Esophagus squamous epithelium (tissue), 5 donors: ENCODE measurements at regions not wholly inside any gene's neighbourhood (a gene's known extent, or its start where the extent isn't known, plus 50 kb on each side); places are given as distances from the start of the nearest gene placed in this dataset.
A peak's percentile ranks its signal among the peaks of the same experiment; 100 is the strongest.

Experiments
- DNase-seq: peaks from one replicate; lab custom pipeline; 2025; lab: John Stamatoyannopoulos, UW
- H3K27ac ChIP-seq, 4 donors: fragments of 200-600 bp; sonication (generic); one replicate each; pipeline ENCODE4 v1.5.1; 2016 to 2019; ENCODE audit warnings: mild to moderate bottlenecking in 1 of 4
- H3K27me3 ChIP-seq, 4 donors: fragments of 200-600 bp; sonication (generic); 1 replicate in 3 of 4; 2 replicates in 1 of 4; pipeline versions ENCODE4 v1.5.1 to v1.6.0; 2017 to 2021; ENCODE audit warnings: antibody characterized with exemption in 1 of 4
- H3K36me3 ChIP-seq, 3 donors: fragments of 200-600 bp; sonication (generic); one replicate each; pipeline ENCODE4 v1.5.1; 2016 to 2019
- H3K4me1 ChIP-seq, 3 donors: fragments of 200-600 bp; sonication (generic); one replicate each; pipeline ENCODE4 v1.5.1; 2017 to 2019
- H3K4me3 ChIP-seq, 4 donors: fragments of 200-600 bp; sonication (generic); 1 replicate in 3 of 4; 2 replicates in 1 of 4; pipeline ENCODE4 v1.5.1; 2016 to 2019; ENCODE audit warnings: mild to moderate bottlenecking in 2 of 4, moderate library complexity in 1 of 4
- H3K9me3 ChIP-seq, 3 donors: fragments of 200-600 bp; sonication (generic); one replicate each; pipeline ENCODE4 v1.5.1; 2016 to 2019
- CTCF ChIP-seq, 6 experiments: fragments of 450-650 bp in 4 of 6; fragments of 200-600 bp in 2 of 6; sonication (generic) in 2 of 6; IDR thresholded peaks; one replicate each; pipeline ENCODE4 v1.5.1; 2016 to 2019; ENCODE audit warnings: antibody characterized with exemption in 6 of 6, mild to moderate bottlenecking in 4 of 6, moderate library complexity in 4 of 6
- POLR2A ChIP-seq, 4 donors: fragments of 450-650 bp; IDR thresholded peaks; one replicate each; pipeline ENCODE4 v1.6.1; 2017; ENCODE audit warnings: antibody characterized with exemption in 4 of 4, mild to moderate bottlenecking in 4 of 4, moderate library complexity in 3 of 4
- WGBS, 2 donors: methylation state at CpG; one replicate each; pipeline ENCODE4 v1.1.5; 2018; 5-methylcytosine and 5-hydroxymethylcytosine counted together
- intact Hi-C: fragments of 100-400 bp; cut with DNase I; formaldehyde crosslinking; loops from one replicate; pipeline ENCODE4 v1.15.0; 2022
- donor health status: DM: yes; HTN: yes; CAD: no.

- no peak for DNase-seq
- no peak overlapping the region for H3K27ac ChIP-seq
- no peak overlapping the region for H3K4me3 ChIP-seq
- intact Hi-C loops: no loop called here
- no peak for TF ChIP-seq CTCF (IDR thresholded peaks at IDR 0.05)
- no peaks in the 10 kb centered on the region for H3K4me1 ChIP-seq
- H3K36me3 ChIP-seq: no peaks in the 10 kb centered on the region
- H3K9me3 ChIP-seq: no peaks in the 10 kb centered on the region
- H3K27me3 ChIP-seq: peaks cover 0 to 5% (median 0%) of the 10 kb centered on the region in 4 donors
Measured at GRCh38 chr5:74938250-74938933, 72.2 kb upstream of the FAM169A start.

- Histone ChIP-seq H3K36me3 (no peaks in the 10 kb centered on the region), H3K27me3 (peaks cover 0 to 5% (median 0%) of the 10 kb centered on the region in 4 donors), H3K4me3 (no peak overlapping the region), H3K27ac (peak overlapping the region in 2 of 4 donors; percentile 7 to 36), H3K9me3 (no peaks in the 10 kb centered on the region), H3K4me1 (no peaks in the 10 kb centered on the region)
- intact Hi-C loops: no loop called here
- TF ChIP-seq CTCF (IDR thresholded peaks at IDR 0.05): no peak
- no peak for TF ChIP-seq POLR2A (IDR thresholded peaks at IDR 0.05)
- WGBS, 2 donors: 22 to 34% methylated on average over 4 of the region's 4 CpGs
- DNase-seq: no peak
Measured at GRCh38 chr5:74935752-74936091, 69.5 kb upstream of the FAM169A start.

GRCh38 chr5:74934949-74935751 is 69.0 kb upstream of the FAM169A start:
- WGBS, 2 donors: 38 to 41% methylated on average over 9 of the region's 9 CpGs
- peak overlapping the region in 2 of 4 donors; percentile 7 to 36 for H3K27ac ChIP-seq

GRCh38 chr5:74927336-74927735 is 61.1 kb upstream of the FAM169A start:
- Histone ChIP-seq H3K36me3 (no peaks in the 10 kb centered on the region), H3K27me3 (no peaks in the 10 kb centered on the region), H3K4me3 (no peak overlapping the region), H3K27ac (no peak overlapping the region), H3K4me1 (peaks cover 0 to 6% (median 0%) of the 10 kb centered on the region in 3 donors), H3K9me3 (no peaks in the 10 kb centered on the region)
- no peak for DNase-seq
- 82 to 95% methylated on average over 2 of the region's 2 CpGs for WGBS, 2 donors
- TF ChIP-seq CTCF (IDR thresholded peaks at IDR 0.05) (no peak), POLR2A (IDR thresholded peaks at IDR 0.05) (no peak)
- intact Hi-C loops: no loop called here

More at GRCh38 chr5:74934949-74935751, 69.0 kb upstream of the FAM169A start:
- Histone ChIP-seq H3K4me1 (no peaks in the 10 kb centered on the region), H3K36me3 (no peaks in the 10 kb centered on the region), H3K4me3 (no peak overlapping the region), H3K9me3 (no peaks in the 10 kb centered on the region), H3K27me3 (peaks cover 0 to 5% (median 0%) of the 10 kb centered on the region in 4 donors)
- no peak for DNase-seq
- intact Hi-C loops: no loop called here
- TF ChIP-seq POLR2A (IDR thresholded peaks at IDR 0.05): no peak
- peak in 3 of 6 experiments; percentile 16 to 24 (median 22) for TF ChIP-seq CTCF (IDR thresholded peaks at IDR 0.05)

GRCh38 chr5:74919487-74919886 is 53.3 kb upstream of the FAM169A start:
- intact Hi-C loops: loop anchor here (10.0 kb wide), 1 partner anchor 135 kb away; no protein-coding TSS in a partner anchor
- no peak overlapping the region for H3K4me3 ChIP-seq
- no peaks in the 10 kb centered on the region for H3K36me3 ChIP-seq
- H3K27me3 ChIP-seq: no peaks in the 10 kb centered on the region
- WGBS, 2 donors: 6 to 8% methylated on average over 6 of the region's 6 CpGs
- no peak for DNase-seq
- no peak overlapping the region for H3K27ac ChIP-seq
- H3K4me1 ChIP-seq: no peaks in the 10 kb centered on the region
- TF ChIP-seq POLR2A (IDR thresholded peaks at IDR 0.05) (no peak), CTCF (IDR thresholded peaks at IDR 0.05) (peak; percentile 25 to 72 (median 62))
- no peaks in the 10 kb centered on the region for H3K9me3 ChIP-seq
